ENCODE measurements at regions not wholly inside any gene's neighbourhood (a gene's known extent, or its start where the extent isn't known, plus 50 kb on each side); places are given as distances from the start of the nearest gene placed in this dataset.

DNA sequence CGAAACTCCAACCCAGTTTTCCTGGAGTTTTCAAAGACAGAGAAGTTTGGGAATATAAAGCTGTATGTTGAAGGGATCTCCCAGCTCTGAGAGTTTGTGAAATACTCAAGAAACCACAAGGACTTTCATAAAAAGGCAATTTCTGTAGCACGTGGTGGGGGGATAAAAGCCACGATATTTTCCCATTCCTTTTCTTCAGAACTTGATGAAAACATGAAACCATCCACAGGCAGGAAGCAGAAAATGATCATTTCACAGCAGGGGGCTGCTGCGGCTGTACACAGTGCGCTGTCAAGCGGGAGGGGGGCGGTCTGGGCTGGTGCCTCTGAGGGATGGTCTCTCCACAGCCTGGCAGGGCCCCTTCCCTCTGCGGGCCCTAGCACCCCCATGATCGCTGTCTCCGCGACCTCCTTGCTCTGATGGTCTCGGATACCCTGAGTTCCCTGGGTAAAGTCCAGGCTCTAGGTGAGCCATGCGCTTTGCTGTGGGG, 423.2 kb downstream of the MN1 start:
- no peak for DNase-seq

DNA sequence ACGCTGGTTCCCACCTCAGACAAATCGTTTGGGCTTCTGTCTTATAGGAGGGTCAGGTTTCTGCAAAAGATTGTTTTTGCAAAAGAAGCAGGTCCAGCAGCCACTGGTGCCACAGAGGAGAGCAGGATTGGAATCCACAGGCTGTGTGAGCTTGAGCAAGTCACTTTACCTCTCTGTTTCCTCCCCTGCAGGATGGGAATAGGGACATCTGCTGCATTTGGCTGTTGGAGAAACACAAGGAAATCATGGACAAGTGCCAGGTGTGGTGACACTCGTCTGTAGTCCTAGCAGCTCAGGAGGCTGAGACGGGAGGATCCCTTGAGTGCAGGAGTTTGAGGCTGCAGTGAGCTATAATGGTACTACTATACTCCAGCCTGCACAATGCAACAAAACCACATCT, 422.6 kb downstream of the MN1 start:
- no peak for DNase-seq

DNA sequence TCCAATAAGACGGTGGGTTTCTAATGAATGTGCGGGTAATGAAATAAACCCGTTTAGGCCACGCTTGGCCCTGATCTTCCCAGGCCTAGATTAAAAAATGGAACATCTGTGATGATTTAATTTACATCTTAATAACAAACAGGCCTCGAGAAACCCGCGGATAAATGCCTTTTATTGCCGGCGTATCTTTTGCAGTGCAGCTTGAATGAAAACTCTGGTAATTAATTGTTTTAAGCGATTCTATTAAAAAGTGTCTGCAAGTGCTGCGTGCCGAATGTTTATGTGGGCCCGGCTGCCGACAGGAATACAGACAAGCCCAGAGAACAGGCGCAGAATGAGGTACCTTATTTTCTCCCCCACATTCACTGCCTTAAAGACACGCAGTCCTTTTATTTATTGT, 420.7 kb downstream of the MN1 start:
- DNase-seq: no peak

DNA sequence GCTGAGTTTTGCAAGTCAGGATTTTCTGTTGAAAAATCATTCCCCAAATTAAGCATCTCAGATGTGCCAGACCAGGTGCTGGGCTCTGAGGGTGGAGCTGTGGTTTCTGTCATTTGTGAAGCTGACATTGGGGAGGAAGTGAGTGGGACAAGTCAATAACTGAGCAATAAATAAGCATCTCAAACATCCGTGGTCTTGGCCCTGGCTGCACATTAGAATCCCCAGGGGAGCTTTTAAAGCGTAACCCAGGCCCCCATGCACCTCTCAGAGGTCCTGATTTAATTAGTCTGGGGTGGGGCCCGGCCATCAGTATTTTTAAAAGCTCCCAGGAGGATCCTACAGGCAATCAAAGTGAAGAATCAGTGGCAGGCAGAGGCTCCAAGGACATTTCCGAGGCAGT, 420.0 kb downstream of the MN1 start:
- no peak for DNase-seq

DNA sequence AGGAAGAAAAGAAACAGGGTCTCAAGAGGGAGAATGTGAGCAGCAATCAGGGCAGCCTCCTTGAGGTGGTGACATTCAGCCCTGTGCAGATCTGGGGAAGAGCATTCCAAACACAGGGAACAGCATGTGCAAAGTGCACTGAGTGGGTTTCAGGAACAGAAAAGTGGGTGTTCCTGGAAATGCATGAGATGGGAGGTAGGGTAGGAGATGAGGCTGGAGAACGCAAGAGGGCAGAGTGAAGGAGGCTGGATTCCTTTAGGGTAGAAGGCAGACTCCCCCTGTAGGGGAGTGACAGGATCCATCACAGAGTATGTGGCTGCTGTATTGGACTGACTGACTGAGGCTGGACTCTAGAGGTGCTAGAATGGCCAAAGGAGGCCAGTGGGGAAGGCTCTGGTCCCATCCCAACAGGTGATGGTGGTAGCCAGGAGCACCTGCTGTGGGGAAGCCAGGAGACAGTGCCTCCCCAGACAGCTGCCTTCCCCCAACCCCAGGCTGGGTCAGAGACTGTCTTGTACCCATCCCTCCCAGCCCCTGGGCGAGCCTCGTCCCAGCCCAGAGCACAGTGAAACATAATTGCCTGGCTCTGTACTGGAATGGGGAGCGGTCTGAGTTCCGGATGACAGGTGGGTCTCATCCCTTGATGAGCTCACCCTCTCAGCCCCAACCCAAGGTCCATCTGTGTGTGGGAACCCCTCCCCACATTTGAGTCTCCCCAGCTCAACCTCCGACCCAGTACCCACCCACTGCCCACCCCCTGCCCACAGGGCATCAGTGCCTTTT, 419.4 kb downstream of the MN1 start:
- no peak for DNase-seq

DNA sequence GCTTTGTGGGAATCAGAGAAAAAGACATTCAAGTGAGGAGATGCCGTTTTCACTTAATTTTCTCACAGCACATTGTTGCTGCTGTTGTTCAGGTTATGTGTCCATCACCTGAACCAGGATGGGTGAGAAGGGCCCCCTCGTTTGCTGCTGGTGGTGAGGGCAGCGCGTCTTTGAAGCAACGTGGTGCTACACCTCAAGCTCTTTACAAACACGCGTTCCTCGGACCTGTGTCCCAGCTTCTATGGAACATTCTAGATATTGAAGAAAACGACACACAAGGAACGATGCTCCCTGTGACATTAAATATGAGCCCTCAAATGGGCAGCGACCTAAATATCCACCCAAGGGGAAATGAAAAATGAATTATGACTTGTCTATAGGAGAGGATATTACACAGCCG, 418.6 kb downstream of the MN1 start:
- no peak for DNase-seq

DNA sequence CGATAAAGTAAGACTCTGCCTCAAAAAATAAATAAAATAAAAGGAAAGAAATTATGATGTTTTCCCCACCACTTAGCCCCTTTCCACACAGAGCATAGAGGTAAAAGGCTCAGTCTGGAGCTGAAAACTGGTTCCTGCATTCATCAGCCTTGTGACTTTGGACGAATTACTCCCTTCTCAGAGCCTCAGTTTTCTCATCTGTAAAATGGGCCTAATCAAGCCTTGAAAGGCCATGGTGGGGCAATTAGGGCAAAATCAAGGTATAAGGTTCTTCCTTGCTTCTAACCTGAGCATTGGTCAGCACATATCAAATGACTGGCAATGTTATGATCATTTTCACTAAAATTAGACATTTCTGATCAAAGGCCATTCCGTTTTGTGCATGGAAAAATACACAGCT, 417.7 kb downstream of the MN1 start:
- DNase-seq: no peak

DNA sequence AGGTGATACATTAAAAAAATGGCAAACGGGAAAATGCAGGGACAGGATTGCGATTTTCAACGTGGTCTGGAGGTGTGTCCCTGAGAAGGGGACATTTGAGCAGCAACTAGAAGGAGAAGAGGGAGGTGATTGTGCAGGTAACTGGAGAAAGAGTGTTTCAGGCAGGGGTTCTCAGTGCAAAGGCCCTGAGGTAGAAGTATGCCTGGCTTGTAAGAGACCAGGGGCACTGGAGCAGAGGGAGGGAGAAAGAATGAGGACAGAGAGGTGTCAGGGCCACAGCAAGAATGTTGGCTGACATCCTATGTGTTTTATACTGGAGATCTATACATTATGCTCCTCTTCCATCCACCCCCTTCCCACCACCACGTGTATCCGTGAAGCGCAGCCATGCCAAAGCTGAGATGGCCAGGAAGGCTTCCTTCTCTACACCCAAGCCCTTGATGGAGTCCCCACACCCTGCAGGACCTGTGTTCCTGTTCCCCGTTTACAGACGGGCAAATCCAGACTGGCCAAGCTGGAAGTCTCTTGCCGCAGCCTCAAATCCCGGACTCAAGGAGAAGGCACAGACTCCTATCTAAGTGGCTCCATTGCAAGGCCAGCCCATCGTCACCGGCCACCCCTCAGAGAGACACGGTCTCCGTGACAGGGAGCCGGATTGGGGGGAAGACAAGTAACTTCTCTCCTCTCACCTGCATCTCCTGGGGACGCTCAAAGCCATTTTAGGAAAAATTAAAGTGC, 416.1 kb downstream of the MN1 start:
- DNase-seq: no peak

DNA sequence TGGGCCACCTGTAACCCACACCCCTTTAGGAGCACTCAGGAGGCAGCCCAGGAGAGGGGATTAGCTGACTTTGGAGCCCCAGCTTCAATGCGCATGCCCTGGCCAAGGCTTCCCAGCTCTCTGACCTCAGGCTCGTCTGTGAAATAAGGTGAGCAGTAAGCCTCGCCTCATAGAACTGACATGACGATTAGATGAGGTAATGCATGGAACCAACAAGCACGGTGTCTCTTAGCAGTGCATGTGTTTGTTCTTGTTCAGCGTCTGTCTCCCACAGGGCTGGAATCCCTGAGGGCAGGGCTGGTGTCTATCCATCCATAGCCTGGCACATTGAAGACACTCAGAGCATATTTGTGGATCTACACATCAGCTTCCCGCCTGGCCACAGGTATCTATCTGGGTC, 415.4 kb downstream of the MN1 start:
- DNase-seq: peak; percentile 97

DNA sequence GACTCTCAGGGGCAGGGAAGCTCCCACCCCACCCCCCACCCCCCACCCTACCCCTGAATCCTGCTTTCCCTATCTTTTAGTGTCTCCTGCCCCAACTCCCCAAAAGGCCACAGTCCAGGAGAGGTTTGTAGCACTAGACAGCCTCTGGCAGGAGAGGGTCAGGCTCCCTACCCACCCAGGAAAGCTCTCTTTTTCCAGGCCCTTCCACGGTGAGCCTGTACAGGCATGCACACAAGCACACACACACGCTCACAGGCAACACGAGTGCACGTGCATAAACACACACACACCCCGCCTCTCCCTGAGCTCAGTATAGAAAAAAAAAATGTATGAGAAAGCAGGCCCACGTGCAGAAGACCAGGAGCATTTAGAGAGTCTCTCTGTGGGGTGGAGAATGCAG, 414.0 kb downstream of the MN1 start:
- no peak for DNase-seq

DNA sequence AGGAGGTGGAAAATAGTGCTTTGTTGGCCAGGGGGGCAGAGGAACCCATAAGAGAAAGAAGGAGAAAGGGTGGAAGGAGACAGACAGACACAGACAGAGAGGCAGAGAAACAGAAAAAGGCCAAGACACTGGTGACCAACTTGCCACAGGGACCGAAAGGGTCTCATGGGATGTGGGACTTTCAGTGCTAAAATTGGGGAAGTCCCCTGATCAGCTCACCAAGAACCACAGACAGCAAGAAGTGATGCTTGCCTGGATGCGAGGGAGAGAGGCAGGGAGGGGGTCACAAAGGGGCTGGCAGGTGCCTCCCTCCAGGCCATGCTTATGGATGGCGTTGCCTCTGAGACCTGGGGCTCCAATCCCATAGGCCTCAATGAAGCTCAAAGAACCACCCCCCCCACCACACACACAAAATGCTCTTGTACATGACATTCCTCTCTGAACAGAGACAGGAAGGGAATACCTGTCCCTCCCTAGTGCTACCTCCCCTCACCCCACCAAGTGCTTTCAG, 413.4 kb downstream of the MN1 start:
- DNase-seq: no peak

DNA sequence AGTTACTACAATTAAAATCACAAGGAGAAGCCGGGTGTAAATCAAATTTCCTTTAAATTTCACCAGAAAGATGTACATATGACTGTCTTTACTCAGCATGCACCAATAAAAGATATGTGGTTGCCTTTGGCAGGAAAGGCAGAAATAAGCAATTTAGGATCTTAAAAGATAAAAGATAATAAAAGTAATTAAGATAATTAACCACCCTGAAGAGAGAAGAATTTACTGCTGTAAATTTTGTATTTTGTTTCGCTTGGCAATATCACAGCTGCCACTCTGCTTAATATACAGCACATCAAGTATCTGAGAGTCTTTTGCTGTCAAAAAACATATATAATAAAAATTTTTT, 411.9 kb downstream of the MN1 start:
- no peak for DNase-seq

DNA sequence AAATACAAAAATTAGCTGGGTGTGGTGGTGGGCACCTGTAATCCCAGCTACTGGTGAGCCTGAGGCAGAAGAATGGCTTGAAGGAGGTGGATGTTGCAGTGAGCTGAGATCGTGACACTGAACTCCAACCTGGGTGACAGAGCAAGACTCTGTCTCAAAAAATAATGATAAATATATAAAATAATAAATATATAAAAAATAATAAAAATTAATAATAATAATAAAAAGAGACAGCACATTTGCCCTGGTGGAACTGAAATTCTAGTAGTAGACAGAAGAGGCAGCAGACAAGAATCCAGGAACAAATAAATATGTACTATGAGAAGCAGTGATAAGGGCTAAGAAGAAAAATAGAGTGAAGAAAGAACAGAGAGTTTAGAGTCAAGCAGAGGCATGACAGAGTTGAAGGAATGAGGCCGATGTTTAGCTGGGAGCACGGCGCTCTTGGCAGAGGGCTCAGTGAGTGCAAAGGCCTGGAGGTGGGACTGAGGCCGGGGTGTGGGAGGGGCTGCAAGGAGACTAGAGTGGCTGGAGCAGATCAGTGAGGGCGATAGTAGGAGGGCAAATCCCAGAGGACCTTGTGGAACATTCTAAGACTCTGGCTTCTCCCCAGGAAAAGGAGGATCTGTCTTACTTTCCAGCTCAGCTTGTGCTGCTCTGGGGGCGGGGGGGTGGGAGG, 410.3 kb downstream of the MN1 start:
- DNase-seq: no peak

DNA sequence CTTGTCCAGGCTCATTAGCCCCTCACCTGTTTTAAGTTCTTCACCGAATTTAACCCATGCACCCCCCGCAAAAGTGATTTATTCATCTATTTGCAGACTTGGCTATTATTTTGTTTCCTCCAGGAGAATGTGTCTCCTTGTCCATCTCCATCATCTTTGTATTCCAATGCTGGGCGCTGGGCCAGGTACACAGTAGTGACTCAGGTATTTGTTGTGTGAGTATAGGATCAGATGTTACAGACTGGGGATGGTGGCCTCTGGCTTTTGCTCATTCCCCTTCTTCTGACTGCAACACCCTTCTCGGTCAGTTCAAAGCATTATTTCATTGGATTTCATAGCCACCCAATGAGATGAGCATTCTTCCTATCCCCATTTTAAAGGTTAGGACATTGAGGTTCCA, 408.2 kb downstream of the MN1 start:
- no peak for DNase-seq

DNA sequence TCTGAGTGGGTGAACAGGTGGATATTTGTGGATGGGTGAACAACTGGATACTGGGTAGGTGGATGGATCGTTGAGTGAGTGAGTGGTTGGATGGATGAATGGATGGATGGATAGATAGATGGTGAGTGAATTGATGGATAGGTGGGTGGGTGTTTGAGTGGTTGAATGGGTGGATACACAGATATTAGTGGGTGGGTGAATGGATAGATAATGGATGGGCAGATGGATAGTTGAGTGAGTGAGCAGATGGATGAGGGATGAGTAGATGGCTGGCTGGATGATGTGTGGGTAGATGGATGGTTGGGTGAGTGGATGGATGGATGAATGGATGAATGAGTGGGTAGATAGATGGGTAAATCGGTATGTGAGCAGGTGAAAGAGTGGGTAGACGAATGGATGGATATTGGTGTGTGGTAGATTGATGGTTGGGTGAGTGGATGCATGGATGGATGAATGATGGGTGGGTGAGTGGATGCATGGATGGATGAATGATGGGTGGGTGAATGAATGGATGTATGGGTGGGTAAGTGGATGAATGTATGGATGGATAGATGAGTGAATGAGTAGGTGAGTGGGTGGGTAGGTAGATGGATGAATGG, 406.7 kb downstream of the MN1 start:
- no peak for DNase-seq

DNA sequence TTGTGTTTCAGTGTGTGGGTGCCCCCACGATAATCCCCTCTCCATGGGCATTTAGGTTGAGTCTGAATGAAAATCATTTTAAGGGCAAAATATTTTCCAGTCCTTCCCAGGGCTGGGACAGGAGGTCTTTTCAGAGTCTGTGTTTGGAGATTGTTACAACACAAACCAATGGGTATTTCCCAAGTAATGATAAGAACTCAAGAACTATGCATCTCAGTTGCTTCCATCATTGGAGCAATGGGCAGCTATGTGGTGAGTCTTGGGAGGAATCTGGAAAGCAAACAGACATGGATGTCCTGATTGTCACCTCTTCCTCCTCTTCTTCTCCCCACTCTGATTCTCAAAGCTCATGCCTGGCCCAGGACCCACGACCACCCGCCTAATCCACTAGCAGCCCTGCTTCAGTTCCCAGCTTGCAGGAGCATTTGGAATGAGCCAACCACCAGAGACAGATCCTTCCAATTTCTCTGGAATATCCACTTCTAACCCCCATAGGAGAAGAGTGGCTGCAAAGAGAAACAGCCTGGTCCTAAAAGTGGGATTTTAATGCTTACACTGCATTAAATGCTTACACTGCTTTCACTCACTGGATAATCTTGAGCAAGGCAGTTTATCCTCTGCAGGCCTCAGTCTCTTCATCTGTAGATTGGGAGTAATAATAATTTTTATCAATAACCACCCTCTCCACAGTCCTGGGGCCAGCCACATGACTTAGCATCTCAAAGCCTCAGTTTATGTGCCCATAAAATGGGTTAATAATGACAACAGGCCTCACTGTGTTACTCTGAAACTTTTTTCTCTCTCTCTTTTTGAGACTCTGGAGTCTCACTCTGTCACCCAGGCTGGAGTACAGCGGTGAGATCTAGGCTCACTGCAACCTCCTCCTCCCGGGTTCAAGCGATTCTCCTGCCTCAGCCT, 404.3 kb downstream of the MN1 start:
- no peak for DNase-seq

DNA sequence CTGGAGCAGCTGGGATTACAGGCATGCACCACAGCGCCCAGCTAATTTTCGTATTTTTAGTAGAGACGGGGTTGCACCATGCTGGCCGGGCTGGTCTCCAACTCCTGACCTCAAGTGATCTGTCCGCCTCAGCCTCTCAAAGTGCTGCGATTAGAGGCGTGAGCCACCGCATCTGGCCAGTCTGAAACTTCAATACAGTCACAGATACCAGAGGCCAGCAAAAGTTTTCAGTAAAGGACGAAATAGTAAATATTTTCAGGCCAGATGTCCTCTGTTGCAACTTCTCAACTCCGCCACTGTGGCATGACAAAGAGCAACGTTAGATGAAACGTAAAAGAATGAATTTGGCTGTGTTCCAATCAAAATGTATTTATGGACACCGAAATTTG, 403.6 kb downstream of the MN1 start:
- no peak for DNase-seq

DNA sequence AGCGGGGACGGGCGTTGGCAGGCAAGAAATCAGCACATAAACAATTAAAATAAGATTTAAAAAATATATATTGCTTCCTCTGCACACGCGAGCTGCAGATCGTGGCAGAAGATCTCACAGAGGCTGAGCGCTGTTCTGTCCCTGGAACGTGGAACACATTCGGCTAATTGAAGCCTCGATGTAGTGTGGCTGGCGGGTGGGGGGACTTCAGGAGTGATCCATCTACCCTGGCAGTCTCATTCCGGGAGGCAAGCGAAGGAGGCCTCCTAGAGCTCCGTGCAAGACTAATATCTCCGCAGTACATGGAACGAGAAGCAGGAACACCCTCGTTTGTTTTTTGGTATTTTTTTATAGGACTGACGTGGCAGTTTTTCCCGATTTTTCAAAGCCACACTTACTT, 402.4 kb downstream of the MN1 start:
- DNase-seq: no peak

DNA sequence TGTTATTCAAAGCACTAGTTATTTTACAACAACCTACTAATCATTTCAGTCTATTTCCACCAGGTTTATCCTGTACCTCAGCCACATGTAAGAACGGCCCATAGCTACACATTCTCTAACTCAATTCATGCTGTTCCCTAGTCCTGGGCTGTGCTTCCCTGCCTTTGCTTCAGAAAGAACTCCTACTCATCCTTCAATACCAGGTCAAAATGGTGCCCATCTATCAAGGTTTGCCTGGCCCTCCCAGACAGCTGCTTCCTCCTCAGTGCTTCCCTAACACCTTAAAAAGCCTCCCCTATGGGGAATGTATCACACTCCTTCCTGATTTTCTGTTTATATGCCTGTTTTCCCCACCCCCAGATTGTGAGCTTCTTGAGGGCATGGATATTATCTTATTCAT, 400.7 kb downstream of the MN1 start:
- DNase-seq: no peak

DNA sequence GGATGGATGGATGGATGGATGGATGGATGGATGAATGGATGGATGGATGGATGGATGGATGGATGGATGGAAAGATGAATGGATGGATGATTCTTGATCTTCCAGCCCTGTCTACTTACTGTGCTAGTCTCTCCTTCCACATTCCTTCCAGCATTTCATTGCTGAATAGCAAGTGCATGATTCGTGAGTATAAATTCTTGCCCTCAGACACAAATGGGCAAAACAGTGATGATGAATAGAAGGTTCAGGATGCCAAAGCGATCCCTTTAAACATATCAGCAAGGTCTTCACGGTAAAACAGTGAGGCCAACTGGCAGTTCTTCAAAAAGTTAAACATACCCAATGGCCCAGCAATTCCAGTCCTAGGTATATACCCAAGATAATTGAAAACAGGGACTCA, 400.2 kb downstream of the MN1 start:
- peak; percentile 43 for DNase-seq

DNA sequence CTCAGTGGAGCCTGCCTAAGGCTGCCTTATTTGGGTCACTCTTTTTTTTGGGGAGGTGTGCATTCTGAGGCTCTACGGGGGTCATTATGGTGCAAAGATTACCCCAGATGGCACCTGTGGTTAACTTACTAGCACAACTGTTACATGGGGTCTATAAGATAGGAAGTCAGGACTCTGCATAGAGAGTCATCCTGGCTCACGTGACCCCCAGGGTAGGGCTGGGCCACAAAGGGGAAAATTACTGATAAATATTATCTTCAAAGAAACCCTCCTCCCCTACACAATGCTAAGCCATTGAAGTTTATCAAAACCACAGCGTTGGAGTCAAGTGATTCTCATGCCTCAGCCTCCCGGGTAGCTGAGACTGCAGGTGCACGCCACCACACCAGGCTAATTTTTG, 397.1 kb downstream of the MN1 start:
- no peak for DNase-seq

DNA sequence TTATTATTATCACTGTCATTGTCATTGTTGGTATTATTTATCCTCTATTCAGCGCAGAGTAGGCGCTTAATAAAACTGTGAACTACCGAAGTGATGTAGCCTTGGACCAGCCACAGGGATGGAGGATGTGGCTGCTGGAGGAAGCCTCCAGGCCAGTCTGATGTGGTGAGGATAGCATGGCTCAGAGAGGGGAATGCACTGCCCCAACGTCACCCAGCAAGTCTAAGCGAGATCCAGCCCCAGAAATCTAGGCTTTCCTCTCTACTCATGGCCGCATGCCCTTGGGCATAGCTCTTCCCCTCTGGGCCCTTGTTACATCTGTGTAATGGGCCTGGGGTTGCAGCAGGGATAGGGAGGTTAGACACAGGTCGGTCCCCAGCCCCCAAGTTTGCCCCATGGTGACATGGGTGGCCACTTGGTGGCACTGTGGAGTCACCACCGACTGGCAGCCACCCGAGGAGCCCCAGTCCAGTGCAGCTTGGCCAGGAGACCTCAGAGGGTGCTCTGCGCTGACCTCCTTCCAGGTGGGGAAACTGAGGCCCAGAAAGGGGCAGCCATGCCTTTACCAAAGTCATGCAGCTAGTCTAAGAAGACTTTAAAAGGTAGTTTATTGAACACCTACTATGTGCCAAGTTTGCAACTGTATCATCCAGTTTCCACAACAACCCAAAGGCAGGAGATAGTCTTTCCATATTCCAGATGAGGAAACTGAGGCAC, 395.7 kb downstream of the MN1 start:
- DNase-seq: peak; percentile 33

Data from kidney glomerular epithelial cell (primary cell).